IPS-20b (cell line): ENCODE measurements at regions not wholly inside any gene's neighbourhood (a gene's known extent, or its start where the extent isn't known, plus 50 kb on each side); places are given as distances from the start of the nearest gene placed in this dataset.
"Not testable (repeated sequence)": the region's sequence is repeated elsewhere in the genome, so short reads cannot be mapped to it uniquely, and the experiment has no call there.

Experiments used
- H3K27ac ChIP-seq: one replicate; pipeline ENCODE4 v1.5.1; 2013; ENCODE audit warnings: low read length
- H3K27me3 ChIP-seq: 2 replicates; pipeline ENCODE4 v1.6.1; 2013; ENCODE audit warnings: mild to moderate bottlenecking, low read length, inconsistent platforms; ENCODE audit not compliant: insufficient read depth
- H3K36me3 ChIP-seq: 2 replicates; pipeline ENCODE4 v1.6.1; 2013; ENCODE audit warnings: low read depth, mild to moderate bottlenecking, inconsistent platforms, low read length, moderate library complexity; ENCODE audit not compliant: insufficient read depth
- H3K4me1 ChIP-seq: 2 replicates; pipeline ENCODE4 v1.6.1; 2013; ENCODE audit warnings: mild to moderate bottlenecking, control low read depth, inconsistent platforms, low read length, moderate library complexity; ENCODE audit not compliant: insufficient read depth
- H3K4me3 ChIP-seq: 2 replicates; pipeline ENCODE4 v1.5.1; 2013; ENCODE audit warnings: mild to moderate bottlenecking, low read length, inconsistent platforms
- H3K9ac ChIP-seq: 2 replicates; pipeline ENCODE4 v1.6.1; 2013; ENCODE audit warnings: low read depth, mild to moderate bottlenecking, inconsistent platforms, low read length, moderate library complexity
- H3K9me3 ChIP-seq: 2 replicates; pipeline ENCODE4 v1.6.1; 2013; ENCODE audit warnings: mild to moderate bottlenecking, low read depth, low read length, inconsistent platforms; ENCODE audit not compliant: insufficient read depth

GRCh38 chrX:2640436-2641150 lies 50.5 kb upstream of the CD99 start:
- H3K27me3 ChIP-seq, result no peaks in the 10 kb centered on the region
- no peaks in the 10 kb centered on the region for H3K9me3 ChIP-seq
- no peak overlapping the region for H3K9ac ChIP-seq
- H3K4me1 ChIP-seq, result no peaks in the 10 kb centered on the region
- H3K4me3 ChIP-seq, result no peak overlapping the region
- H3K27ac ChIP-seq, result no peak overlapping the region
- H3K36me3 ChIP-seq, result peaks cover 30% of the 10 kb centered on the region

- H3K4me3 ChIP-seq, result no peak overlapping the region
- no peak overlapping the region for H3K27ac ChIP-seq
- no peak overlapping the region for H3K9ac ChIP-seq
- H3K9me3 ChIP-seq, result no peaks in the 10 kb centered on the region
- H3K36me3 ChIP-seq, result peaks cover 28% of the 10 kb centered on the region
- no peaks in the 10 kb centered on the region for H3K27me3 ChIP-seq
- H3K4me1 ChIP-seq, result no peaks in the 10 kb centered on the region
Observed at GRCh38 chrX:2638279-2638678, 52.8 kb upstream of the CD99 start.

- H3K9ac ChIP-seq, result no peak overlapping the region
- no peak overlapping the region for H3K27ac ChIP-seq
Observed at GRCh38 chrX:2635342-2635741, 55.8 kb upstream of the CD99 start.

DNA sequence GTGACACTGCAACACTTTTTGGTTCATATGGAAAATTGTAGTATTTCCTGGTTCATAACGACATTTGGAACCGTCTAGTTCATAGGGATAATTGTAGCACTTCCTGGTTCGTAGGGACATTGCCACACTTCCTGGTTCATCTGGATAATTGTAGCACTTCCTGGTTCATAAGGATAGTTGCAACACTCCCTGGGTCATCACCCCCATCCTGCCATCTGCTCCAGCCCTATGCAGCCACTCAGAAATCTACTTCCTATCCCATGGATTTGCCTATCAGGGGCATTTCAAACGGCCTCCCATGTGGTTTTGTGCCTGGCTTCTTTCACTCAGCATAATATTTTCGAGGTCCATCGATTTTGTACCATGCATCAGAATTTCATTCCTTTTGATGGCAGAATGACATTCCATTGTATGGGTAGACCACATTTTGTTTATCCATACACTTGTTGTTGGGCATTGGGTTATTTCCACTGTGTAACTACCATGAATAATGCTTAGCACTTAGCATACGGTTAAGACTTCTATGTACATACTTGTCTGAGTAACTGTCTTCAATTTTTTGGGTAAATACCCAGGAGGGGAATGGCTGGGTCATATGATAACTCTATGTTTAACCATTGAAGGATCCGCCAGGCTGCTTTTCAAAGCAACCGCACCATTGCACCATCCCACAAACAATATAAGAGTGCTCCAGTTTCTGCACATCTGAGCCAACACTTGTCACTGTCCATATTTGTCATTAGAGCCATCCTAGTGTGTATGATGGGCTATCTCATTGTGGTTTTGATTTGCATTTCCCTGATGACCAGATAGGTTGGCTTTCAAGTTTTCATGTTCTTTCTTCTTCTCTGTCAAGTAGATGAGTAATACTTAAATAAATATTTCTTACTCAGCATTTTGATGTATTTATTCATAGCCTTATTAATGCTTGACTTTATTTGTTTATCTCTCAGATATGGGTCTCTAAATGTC lies 58.3 kb upstream of the CD99 start:
- Histone ChIP-seq H3K27me3 (no peaks in the 10 kb centered on the region), H3K9me3 (peaks cover 7% of the 10 kb centered on the region; the same call in 1 of the 2 replicates)

More at GRCh38 chrX:2635342-2635741, 55.8 kb upstream of the CD99 start:
- Histone ChIP-seq H3K4me3 (no peak overlapping the region), H3K27me3 (no peaks in the 10 kb centered on the region), H3K4me1 (no peaks in the 10 kb centered on the region), H3K36me3 (peaks cover 34% of the 10 kb centered on the region), H3K9me3 (no peaks in the 10 kb centered on the region)

DNA sequence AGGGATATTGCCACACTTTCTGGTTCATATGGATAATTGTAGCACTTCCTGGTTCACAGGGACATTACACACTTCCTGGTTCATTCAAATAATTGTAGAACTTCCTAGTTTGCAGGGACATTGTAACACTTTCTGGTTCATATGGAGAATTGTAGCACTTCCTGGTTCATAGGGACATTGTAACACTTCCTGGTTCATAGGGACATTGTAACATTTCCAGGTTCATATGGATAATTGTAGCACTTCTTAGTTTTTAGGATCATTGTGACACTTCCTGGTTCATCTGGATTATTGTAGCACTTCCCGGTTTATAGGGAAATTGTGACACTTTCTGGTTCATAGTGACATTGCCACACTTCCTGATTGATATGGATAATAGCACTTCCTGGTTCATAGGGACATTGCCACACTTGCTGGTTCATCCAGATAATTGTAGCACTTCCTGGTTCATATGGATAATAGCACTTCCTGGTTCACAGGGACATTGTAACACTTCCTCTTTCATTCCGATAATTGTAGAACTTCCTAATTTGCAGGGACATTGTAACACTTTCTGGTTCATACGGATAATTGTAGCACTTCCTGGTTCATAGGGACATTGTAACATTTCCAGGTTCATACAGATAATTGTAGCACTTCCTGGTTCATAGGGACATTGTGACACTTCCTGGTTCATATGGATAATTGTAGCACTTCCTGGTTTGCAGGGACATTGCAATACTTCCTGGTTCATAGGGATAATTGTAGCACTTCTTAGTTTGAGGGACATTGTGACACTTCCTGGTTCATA lies 59.2 kb upstream of the CD99 start:
- Histone ChIP-seq H3K9ac (no peak overlapping the region), H3K27me3 (no peaks in the 10 kb centered on the region), H3K4me1 (no peaks in the 10 kb centered on the region), H3K27ac (no peak overlapping the region), H3K9me3 (peaks cover 7% of the 10 kb centered on the region; the same call in 1 of the 2 replicates), H3K36me3 (peaks cover 48% of the 10 kb centered on the region), H3K4me3 (no peak overlapping the region)

More for the DNA sequence above, 58.3 kb upstream of the CD99 start:
- Histone ChIP-seq H3K4me1 (no peaks in the 10 kb centered on the region), H3K4me3 (no peak overlapping the region), H3K27ac (no peak overlapping the region), H3K36me3 (peaks cover 40% of the 10 kb centered on the region), H3K9ac (no peak overlapping the region)

- H3K9ac ChIP-seq, H3K4me3 ChIP-seq, H3K9me3 ChIP-seq, H3K27ac ChIP-seq, H3K4me1 ChIP-seq, H3K27me3 ChIP-seq: not testable (repeated sequence)
- H3K36me3 ChIP-seq, result peaks cover 56% of the 10 kb centered on the region
Observed at GRCh38 chrX:2630935-2631742, 60.0 kb upstream of the CD99 start.

- H3K36me3 ChIP-seq, result peaks cover 60% of the 10 kb centered on the region
- H3K9ac ChIP-seq, H3K4me3 ChIP-seq, H3K27ac ChIP-seq, H3K9me3 ChIP-seq, H3K4me1 ChIP-seq, H3K27me3 ChIP-seq: not testable (repeated sequence)
Observed at GRCh38 chrX:2630008-2630934, 60.8 kb upstream of the CD99 start.

GRCh38 chrX:2629316-2630007 lies 61.6 kb upstream of the CD99 start:
- H3K4me3 ChIP-seq, result no peak overlapping the region
- peaks cover 64% of the 10 kb centered on the region for H3K36me3 ChIP-seq
- no peak overlapping the region for H3K9ac ChIP-seq
- no peaks in the 10 kb centered on the region for H3K4me1 ChIP-seq
- no peaks in the 10 kb centered on the region for H3K27me3 ChIP-seq
- peaks cover 7% of the 10 kb centered on the region; the same call in 1 of the 2 replicates for H3K9me3 ChIP-seq
- H3K27ac ChIP-seq, result no peak overlapping the region

DNA sequence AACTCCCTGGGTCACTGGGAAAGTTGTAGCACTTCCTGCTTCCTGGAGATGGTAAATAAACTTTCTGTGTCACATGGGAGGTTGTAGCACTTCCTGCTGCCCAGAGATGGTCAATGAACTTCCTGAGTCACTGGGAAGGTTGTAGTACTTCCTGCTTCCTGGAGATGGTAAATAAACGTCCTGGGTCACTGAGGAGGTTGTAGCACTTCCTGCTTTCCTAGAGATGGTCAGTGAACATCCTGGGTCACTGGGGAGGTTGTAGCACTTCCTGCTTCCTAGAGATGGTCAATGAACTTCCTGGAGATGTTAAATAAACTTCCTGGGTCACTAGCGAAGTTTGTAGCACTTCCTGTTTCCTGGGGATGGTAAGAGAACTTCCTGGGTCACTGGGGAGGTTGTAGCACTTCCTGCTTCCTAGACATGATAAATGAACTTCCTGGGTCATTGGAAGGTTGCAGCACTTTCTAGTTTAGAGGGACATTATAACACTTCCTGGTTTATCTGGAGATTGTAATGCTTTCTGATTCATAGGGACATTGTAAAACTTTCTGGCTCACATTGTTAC lies 62.3 kb upstream of the CD99 start:
- Histone ChIP-seq H3K4me3 (no peak overlapping the region), H3K9me3 (peaks cover 7% of the 10 kb centered on the region; the same call in 1 of the 2 replicates), H3K36me3 (peaks cover 70% of the 10 kb centered on the region), H3K4me1 (no peaks in the 10 kb centered on the region), H3K9ac (no peak overlapping the region), H3K27me3 (no peaks in the 10 kb centered on the region), H3K27ac (no peak overlapping the region)
